H1 (cell line): ENCODE measurements at regions not wholly inside any gene's neighbourhood (a gene's known extent, or its start where the extent isn't known, plus 50 kb on each side); places are given as distances from the start of the nearest gene placed in this dataset.

Experiments used
- CREB1 ChIP-seq: IDR thresholded peaks from 2 replicates; pipeline ENCODE4 v1.6.1; 2012; ENCODE audit warnings: inconsistent platforms
- EZH2 ChIP-seq: fragments of 200-600 bp; sonication (generic); IDR thresholded peaks from 2 replicates; pipeline ENCODE4 v1.7.1; 2012; ENCODE audit warnings: low read depth, mild to moderate bottlenecking, moderate library complexity, low read length, inconsistent platforms; ENCODE audit not compliant: severe bottlenecking
- KDM4A ChIP-seq: IDR thresholded peaks from one replicate; pipeline ENCODE4 v1.7.1; 2012; ENCODE audit warnings: low read depth, mild to moderate bottlenecking, moderate library complexity, low read length, inconsistent platforms; ENCODE audit not compliant: severe bottlenecking
- TF ChIP-seq, protein P1 (sequence below): fragments of 300-600 bp; sonication (generic); IDR thresholded peaks from 2 replicates; pipeline ENCODE4 v1.7.1; 2012; ENCODE audit warnings: low read length, moderate library complexity, mild to moderate bottlenecking, inconsistent platforms; ENCODE audit not compliant: insufficient replicate concordance

DNA sequence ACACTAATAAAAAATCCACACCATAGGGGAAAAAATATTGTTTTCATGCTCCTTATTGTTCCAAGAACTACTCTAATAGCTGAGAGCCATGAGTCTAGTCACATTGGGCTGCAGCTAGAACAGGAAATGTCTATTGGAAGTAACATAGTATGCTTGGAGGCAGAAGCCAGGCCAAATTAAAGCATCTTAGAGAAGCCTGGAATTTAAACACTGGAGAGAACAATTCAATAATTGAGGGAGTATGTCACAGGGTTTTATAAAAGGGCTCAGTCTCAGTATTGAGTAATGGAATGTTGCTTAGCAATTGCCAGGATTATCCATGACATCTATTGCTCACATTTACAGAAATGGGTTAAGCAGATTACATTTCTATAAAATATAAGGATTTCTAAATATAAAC is 471.3 kb downstream of the LMO4 start (continued):
- TF ChIP-seq, protein P1, sequence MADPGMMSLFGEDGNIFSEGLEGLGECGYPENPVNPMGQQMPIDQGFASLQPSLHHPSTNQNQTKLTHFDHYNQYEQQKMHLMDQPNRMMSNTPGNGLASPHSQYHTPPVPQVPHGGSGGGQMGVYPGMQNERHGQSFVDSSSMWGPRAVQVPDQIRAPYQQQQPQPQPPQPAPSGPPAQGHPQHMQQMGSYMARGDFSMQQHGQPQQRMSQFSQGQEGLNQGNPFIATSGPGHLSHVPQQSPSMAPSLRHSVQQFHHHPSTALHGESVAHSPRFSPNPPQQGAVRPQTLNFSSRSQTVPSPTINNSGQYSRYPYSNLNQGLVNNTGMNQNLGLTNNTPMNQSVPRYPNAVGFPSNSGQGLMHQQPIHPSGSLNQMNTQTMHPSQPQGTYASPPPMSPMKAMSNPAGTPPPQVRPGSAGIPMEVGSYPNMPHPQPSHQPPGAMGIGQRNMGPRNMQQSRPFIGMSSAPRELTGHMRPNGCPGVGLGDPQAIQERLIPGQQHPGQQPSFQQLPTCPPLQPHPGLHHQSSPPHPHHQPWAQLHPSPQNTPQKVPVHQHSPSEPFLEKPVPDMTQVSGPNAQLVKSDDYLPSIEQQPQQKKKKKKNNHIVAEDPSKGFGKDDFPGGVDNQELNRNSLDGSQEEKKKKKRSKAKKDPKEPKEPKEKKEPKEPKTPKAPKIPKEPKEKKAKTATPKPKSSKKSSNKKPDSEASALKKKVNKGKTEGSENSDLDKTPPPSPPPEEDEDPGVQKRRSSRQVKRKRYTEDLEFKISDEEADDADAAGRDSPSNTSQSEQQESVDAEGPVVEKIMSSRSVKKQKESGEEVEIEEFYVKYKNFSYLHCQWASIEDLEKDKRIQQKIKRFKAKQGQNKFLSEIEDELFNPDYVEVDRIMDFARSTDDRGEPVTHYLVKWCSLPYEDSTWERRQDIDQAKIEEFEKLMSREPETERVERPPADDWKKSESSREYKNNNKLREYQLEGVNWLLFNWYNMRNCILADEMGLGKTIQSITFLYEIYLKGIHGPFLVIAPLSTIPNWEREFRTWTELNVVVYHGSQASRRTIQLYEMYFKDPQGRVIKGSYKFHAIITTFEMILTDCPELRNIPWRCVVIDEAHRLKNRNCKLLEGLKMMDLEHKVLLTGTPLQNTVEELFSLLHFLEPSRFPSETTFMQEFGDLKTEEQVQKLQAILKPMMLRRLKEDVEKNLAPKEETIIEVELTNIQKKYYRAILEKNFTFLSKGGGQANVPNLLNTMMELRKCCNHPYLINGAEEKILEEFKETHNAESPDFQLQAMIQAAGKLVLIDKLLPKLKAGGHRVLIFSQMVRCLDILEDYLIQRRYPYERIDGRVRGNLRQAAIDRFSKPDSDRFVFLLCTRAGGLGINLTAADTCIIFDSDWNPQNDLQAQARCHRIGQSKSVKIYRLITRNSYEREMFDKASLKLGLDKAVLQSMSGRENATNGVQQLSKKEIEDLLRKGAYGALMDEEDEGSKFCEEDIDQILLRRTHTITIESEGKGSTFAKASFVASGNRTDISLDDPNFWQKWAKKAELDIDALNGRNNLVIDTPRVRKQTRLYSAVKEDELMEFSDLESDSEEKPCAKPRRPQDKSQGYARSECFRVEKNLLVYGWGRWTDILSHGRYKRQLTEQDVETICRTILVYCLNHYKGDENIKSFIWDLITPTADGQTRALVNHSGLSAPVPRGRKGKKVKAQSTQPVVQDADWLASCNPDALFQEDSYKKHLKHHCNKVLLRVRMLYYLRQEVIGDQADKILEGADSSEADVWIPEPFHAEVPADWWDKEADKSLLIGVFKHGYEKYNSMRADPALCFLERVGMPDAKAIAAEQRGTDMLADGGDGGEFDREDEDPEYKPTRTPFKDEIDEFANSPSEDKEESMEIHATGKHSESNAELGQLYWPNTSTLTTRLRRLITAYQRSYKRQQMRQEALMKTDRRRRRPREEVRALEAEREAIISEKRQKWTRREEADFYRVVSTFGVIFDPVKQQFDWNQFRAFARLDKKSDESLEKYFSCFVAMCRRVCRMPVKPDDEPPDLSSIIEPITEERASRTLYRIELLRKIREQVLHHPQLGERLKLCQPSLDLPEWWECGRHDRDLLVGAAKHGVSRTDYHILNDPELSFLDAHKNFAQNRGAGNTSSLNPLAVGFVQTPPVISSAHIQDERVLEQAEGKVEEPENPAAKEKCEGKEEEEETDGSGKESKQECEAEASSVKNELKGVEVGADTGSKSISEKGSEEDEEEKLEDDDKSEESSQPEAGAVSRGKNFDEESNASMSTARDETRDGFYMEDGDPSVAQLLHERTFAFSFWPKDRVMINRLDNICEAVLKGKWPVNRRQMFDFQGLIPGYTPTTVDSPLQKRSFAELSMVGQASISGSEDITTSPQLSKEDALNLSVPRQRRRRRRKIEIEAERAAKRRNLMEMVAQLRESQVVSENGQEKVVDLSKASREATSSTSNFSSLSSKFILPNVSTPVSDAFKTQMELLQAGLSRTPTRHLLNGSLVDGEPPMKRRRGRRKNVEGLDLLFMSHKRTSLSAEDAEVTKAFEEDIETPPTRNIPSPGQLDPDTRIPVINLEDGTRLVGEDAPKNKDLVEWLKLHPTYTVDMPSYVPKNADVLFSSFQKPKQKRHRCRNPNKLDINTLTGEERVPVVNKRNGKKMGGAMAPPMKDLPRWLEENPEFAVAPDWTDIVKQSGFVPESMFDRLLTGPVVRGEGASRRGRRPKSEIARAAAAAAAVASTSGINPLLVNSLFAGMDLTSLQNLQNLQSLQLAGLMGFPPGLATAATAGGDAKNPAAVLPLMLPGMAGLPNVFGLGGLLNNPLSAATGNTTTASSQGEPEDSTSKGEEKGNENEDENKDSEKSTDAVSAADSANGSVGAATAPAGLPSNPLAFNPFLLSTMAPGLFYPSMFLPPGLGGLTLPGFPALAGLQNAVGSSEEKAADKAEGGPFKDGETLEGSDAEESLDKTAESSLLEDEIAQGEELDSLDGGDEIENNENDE, result no peak
- no peak for TF ChIP-seq CREB1
- TF ChIP-seq KDM4A, result no peak
- no peak for TF ChIP-seq EZH2
